ENCODE measurements at regions not wholly inside any gene's neighbourhood (a gene's known extent, or its start where the extent isn't known, plus 50 kb on each side); places are given as distances from the start of the nearest gene placed in this dataset.

DNA sequence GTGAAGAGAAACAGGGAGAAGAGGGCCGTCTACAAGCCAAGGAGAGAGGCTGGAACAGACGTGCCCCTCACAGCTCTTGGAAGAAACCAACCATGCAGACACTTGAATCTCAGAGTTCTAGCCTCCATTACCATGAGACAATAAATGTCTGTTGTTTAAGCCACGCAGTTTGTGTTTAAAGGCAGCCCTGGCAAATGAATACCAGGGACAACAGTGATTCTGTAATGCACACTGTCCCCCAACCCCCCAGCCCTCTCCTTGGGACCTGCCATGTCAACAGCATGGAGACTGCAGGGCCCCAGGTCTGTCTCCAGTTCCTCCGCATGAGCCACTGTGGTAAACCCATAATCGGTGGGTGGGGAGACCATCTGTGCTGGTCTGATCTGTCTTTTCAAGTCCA, 348.0 kb upstream of the KLF3 start:
- ChIA-PET POLR2A (no interaction called here), CTCF (interaction anchor here (1.5 to 1.7 kb wide), 2 partner anchors 137 to 254 kb away, joined by 6 read pairs; no protein-coding TSS in a partner anchor)
- DNase-seq (ENCODE audit: low read depth, low spot score) = no peak
- Histone ChIP-seq H3K9me3 (ENCODE audit: control insufficient read depth, insufficient read depth, low read length) (no peaks in the 10 kb centered on the region), H3K4me3 (ENCODE audit: low read depth, low read length) (no peak overlapping the region), H3K27me3 (ENCODE audit: control insufficient read depth, insufficient read depth, low read length) (no peaks in the 10 kb centered on the region), H3K27ac (ENCODE audit: low read depth, low read length) (no peak overlapping the region)
- TF ChIP-seq, protein P1, sequence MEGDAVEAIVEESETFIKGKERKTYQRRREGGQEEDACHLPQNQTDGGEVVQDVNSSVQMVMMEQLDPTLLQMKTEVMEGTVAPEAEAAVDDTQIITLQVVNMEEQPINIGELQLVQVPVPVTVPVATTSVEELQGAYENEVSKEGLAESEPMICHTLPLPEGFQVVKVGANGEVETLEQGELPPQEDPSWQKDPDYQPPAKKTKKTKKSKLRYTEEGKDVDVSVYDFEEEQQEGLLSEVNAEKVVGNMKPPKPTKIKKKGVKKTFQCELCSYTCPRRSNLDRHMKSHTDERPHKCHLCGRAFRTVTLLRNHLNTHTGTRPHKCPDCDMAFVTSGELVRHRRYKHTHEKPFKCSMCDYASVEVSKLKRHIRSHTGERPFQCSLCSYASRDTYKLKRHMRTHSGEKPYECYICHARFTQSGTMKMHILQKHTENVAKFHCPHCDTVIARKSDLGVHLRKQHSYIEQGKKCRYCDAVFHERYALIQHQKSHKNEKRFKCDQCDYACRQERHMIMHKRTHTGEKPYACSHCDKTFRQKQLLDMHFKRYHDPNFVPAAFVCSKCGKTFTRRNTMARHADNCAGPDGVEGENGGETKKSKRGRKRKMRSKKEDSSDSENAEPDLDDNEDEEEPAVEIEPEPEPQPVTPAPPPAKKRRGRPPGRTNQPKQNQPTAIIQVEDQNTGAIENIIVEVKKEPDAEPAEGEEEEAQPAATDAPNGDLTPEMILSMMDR (IDR thresholded peaks at IDR 0.05; ENCODE audit: low read depth, low read length) = no peak

DNA sequence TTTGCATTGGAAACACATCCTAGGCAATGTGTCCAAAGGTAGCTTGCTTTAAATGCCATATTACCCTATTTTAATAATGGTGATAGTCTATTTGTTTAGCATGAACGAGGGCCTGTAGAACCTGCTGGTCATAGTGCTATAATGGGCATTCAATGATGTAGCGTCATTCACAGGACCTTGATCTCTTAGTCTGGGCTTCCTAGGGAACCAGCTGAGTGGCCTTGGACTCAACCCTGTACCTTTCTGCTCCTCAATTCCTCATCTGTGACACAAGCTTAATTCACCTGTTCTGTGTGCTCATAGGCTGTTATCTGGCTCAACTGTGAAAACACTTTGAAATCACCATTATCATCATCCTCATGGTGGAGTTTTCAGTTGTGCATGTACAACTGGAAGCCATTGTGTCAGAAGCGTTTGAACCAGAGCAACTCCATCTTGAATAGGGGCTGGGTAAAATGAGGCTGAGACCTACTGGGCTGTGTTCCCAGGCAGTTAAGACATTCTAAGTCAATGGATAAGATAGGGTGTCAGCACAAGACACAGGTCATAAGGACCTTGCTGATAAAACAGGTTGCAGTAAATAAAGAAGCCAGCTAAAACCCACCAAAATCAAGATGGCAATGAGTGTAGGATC, 346.8 kb upstream of the KLF3 start:
- POLR2A ChIA-PET = interaction anchor here (0.6 kb wide), 1 partner anchor 365 kb away, joined by 3 read pairs; no protein-coding TSS in a partner anchor
- Histone ChIP-seq H3K4me3 (ENCODE audit: low read depth, low read length) (no peak overlapping the region), H3K9me3 (ENCODE audit: control insufficient read depth, insufficient read depth, low read length) (no peaks in the 10 kb centered on the region), H3K27me3 (ENCODE audit: control insufficient read depth, insufficient read depth, low read length) (no peaks in the 10 kb centered on the region), H3K27ac (ENCODE audit: low read depth, low read length) (no peak overlapping the region)
- TF ChIP-seq, protein P1 (IDR thresholded peaks at IDR 0.05; ENCODE audit: low read depth, low read length) = no peak
- CTCF ChIA-PET = no interaction called here
- no peak for DNase-seq (ENCODE audit: low read depth, low spot score)

DNA sequence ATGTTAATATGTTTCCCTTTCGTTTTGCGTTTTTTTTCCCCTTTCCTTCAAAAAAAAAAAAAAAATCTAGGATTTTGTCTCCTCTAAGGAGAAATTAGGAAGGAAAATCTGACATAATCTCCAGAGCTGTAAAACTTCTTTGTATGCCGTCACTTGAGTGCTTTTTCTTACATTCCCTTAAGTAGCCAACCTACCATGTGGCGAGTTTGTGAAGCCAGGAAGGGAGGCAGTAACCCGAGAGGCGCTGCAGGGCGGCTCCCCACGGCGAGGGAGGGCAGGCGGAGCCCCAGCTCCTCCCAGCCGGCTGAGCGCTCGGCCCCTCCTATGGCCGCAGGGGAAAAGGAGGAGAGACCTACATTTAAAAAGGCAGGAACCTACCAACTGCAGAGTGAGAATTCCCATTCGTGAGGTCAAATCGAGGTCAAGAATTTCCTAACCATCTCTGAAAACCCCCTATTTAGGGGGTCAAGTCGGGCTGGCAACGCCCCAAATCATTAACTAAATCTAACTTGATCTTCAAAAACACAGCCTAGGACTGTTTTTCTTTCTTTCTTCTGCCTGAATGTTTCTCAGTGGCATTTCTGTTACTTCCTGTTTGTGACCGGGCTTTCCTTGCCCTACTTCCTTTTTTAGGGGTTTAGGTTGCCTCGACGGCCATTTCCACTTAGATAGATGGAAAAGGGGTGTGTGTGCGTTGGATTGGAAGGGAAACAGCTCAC, 345.1 kb upstream of the KLF3 start:
- H3K27me3 ChIP-seq (ENCODE audit: control insufficient read depth, insufficient read depth, low read length) = no peaks in the 10 kb centered on the region
- H3K27ac ChIP-seq (ENCODE audit: low read depth, low read length) = peak overlapping the region; percentile 53
- TF ChIP-seq, protein P1 (IDR thresholded peaks at IDR 0.05; ENCODE audit: low read depth, low read length) = no peak
- H3K4me3 ChIP-seq (ENCODE audit: low read depth, low read length) = peak overlapping the region; percentile 15; the same call in 1 of the 2 replicates
- H3K9me3 ChIP-seq (ENCODE audit: control insufficient read depth, insufficient read depth, low read length) = no peaks in the 10 kb centered on the region
- ChIA-PET CTCF (interaction anchor here (0.5 to 3.8 kb wide), 71 partner anchors 9 to 1153 kb away, joined by 3 to 38 read pairs (median 4); no protein-coding TSS in a partner anchor), POLR2A (interaction anchor here (0.6 to 1.2 kb wide), 3 partner anchors 171 to 348 kb away, joined by 3 to 10 read pairs (median 4); no protein-coding TSS in a partner anchor)
- DNase-seq (ENCODE audit: low read depth, low spot score) = peak; percentile 85

DNA sequence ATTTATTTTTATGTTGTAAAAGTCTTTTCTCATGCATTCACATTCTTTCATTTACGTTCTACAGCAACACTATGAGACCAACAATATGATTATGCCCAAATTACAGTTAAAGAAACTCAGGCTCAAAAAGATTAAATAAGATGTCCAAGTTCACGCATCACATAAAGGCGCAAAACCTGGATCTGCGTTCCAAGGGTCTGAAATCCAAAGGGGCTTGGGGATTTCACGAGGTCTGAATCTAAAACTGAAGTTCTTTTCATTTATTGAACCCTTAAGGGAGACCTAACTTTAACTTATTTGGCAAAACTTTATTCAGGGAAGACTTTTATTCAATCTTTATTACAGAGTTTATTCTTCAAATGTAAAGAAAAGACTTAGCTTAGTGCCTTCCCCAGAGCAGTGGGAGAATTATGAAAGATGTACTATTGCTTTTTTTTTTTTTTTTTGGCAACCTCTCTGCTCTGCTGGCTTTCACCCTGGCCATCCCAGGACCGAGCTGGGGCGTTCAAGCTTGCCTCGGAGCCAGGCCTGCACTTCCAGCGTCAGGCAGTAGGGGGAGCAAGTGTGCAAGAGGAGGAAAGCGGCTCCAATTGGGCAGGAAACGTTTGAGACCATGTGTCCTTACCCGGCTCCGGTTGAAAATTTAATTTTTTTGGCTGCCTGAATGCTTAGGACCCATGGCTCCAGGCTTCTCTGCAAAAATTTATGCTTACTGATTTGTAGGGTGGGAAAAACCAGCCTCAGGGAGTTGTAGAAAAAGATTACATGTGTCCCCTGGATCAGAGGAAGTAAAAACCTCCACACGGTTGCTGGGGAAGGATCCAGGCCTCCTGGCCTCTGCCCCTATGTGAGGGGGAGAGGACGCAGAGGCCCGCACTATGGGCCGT, 344.3 kb upstream of the KLF3 start:
- Histone ChIP-seq H3K27ac (ENCODE audit: low read depth, low read length) (no peak overlapping the region), H3K27me3 (ENCODE audit: control insufficient read depth, insufficient read depth, low read length) (no peaks in the 10 kb centered on the region), H3K9me3 (ENCODE audit: control insufficient read depth, insufficient read depth, low read length) (peaks cover 2% of the 10 kb centered on the region), H3K4me3 (ENCODE audit: low read depth, low read length) (no peak overlapping the region)
- peak; percentile 61 for DNase-seq (ENCODE audit: low read depth, low spot score)
- TF ChIP-seq, protein P1 (IDR thresholded peaks at IDR 0.05; ENCODE audit: low read depth, low read length) = peak; percentile 99
- ChIA-PET POLR2A (interaction anchor here (0.6 to 1.2 kb wide), 5 partner anchors 174 to 356 kb away, joined by 3 to 10 read pairs (median 3); partner anchors contain the start of gene KLF3), CTCF (interaction anchor here (0.5 to 3.8 kb wide), 81 partner anchors 8 to 1153 kb away, joined by 3 to 38 read pairs (median 4); no protein-coding TSS in a partner anchor)
